HepG2 (cell line): ENCODE measurements at regions not wholly inside any gene's neighbourhood (a gene's known extent, or its start where the extent isn't known, plus 50 kb on each side); places are given as distances from the start of the nearest gene placed in this dataset.

ENCODE experiments used
- ATAC-seq: fragments of 200-7000 bp; cut with Tn5 transposase; 3 replicates; pipeline ENCODE4 v1.9.1; 2020; ENCODE audit warnings: mild to moderate bottlenecking, moderate library complexity
- BruUV-seq: library from RNA; stranded (reverse); fragments of 400-500 nt; replicated peaks from 2 replicates; lab custom pipeline; 2021; lab: Mats Ljungman, UMichigan
- CTCF ChIA-PET: fragments of 300-600 bp; formaldehyde crosslinking; extraction: SDS; loops from one replicate; lab custom pipeline; 2021; ENCODE audit warnings: low total read pairs, inconsistent platforms, low intra/inter-chr PET ratio; lab: Yijun Ruan, JAX
- POLR2A ChIA-PET: fragments of 350-600 bp; sonication (Branson Sonifier 250); formaldehyde crosslinking; loops from one replicate; lab custom pipeline; 2020; ENCODE audit warnings: antibody characterized with exemption, inconsistent platforms; lab: Yijun Ruan, JAX
- DNase-seq: peaks from one replicate; pipeline ENCODE4 v3.0.0-alpha.2; 2015; ENCODE audit warnings: low spot score
- FAIRE-seq: peaks from 3 replicates; lab custom pipeline; 2011; peaks lifted over from hg19 to GRCh38; lab: Jason Lieb, UNC
- H2AFZ ChIP-seq: one replicate; pipeline ENCODE4 v1.6.1; 2011; ENCODE audit warnings: low read length, inconsistent platforms
- H3K27ac ChIP-seq: fragments of 300-600 bp; 3 replicates; pipeline ENCODE4 v1.8.0; 2011; ENCODE audit warnings: mixed run types, mild to moderate bottlenecking, mixed read lengths, low read length, inconsistent platforms; ENCODE audit not compliant: insufficient read depth; ENCODE audit errors: extremely low read length
- H3K27me3 ChIP-seq, 2 experiments: fragments of 200-600 bp in 1 of 2; 2 replicates in 1 of 2; 3 replicates in 1 of 2; pipeline versions ENCODE4 v1.6.0 to v1.8.0; 2011; ENCODE audit warnings: low read length in 2 of 2, mild to moderate bottlenecking in 2 of 2, moderate library complexity in 2 of 2, inconsistent platforms in 1 of 2; ENCODE audit not compliant: insufficient read depth in 2 of 2, control insufficient read depth in 1 of 2
- H3K36me3 ChIP-seq, 2 experiments: fragments of 200-600 bp in 1 of 2; replicated peaks in 1 of 2; 2 replicates in 1 of 2; 3 replicates in 1 of 2; pipeline versions ENCODE4 v1.5.1 to v1.8.0; 2011; ENCODE audit warnings: low read length in 2 of 2, inconsistent platforms in 1 of 2; ENCODE audit not compliant: insufficient read depth in 2 of 2, control insufficient read depth in 1 of 2
- H3K4me1 ChIP-seq: 2 replicates; pipeline ENCODE4 v1.5.1; 2012; ENCODE audit warnings: low read length, inconsistent platforms; ENCODE audit not compliant: insufficient read depth
- H3K4me2 ChIP-seq: 2 replicates; pipeline ENCODE4 v1.6.0; 2011; ENCODE audit warnings: low read depth, low read length, inconsistent platforms
- H3K4me3 ChIP-seq, 3 experiments: fragments of 200-600 bp in 1 of 3; sonication (generic), shearing (Covaris generic) in 1 of 3; replicated peaks in 1 of 3; 2 replicates each; pipeline ENCODE4 v1.5.1; 2011 to 2016; ENCODE audit warnings: low read length in 3 of 3, inconsistent platforms in 2 of 3, low read depth in 2 of 3, mild to moderate bottlenecking in 2 of 3, control low read depth in 1 of 3, mixed read lengths in 1 of 3; ENCODE audit not compliant: insufficient read depth in 1 of 3
- H3K79me2 ChIP-seq: one replicate; pipeline ENCODE4 v1.6.1; 2011; ENCODE audit warnings: low read length, inconsistent platforms; ENCODE audit not compliant: insufficient read depth
- H3K9ac ChIP-seq: 2 replicates; pipeline ENCODE4 v1.6.0; 2011; ENCODE audit warnings: mild to moderate bottlenecking, low read depth, low read length, inconsistent platforms; ENCODE audit not compliant: insufficient read depth
- H3K9me3 ChIP-seq: 2 replicates; pipeline ENCODE4 v1.5.1; 2012; ENCODE audit warnings: mild to moderate bottlenecking, low read length
- H4K20me1 ChIP-seq: 2 replicates; pipeline ENCODE4 v1.6.0; 2011; ENCODE audit warnings: inconsistent platforms, mild to moderate bottlenecking, low read length, moderate library complexity; ENCODE audit not compliant: insufficient read depth
- AGO1 ChIP-seq: fragments of 200-400 bp; formaldehyde crosslinking; IDR thresholded peaks from 2 replicates; pipeline ENCODE4 v1.6.1; 2017; ENCODE audit warnings: mild to moderate bottlenecking, low read depth, low read length, moderate library complexity; ENCODE audit not compliant: poor library complexity, severe bottlenecking
- CEBPG ChIP-seq: IDR thresholded peaks from 2 replicates; pipeline ENCODE4 v1.6.1; 2016
- DZIP1 ChIP-seq: sonication (generic); formaldehyde crosslinking; IDR thresholded peaks from 2 replicates; pipeline ENCODE4 v1.5.0; 2020; ENCODE audit warnings: mild to moderate bottlenecking, missing genetic modification reagents
- GRHL1 ChIP-seq: sonication (generic); formaldehyde crosslinking; conservative IDR thresholded peaks from 2 replicates; pipeline ENCODE4 v1.8.0; 2022; ENCODE audit warnings: missing genetic modification reagents
- KDM5A ChIP-seq: fragments of 200-600 bp; sonication (generic); IDR thresholded peaks from 2 replicates; pipeline ENCODE4 v1.7.0; 2018; ENCODE audit warnings: antibody characterized with exemption, mild to moderate bottlenecking, low read length, borderline replicate concordance
- MIER3 ChIP-seq: IDR thresholded peaks from 2 replicates; pipeline ENCODE4 v1.6.1; 2016; ENCODE audit warnings: missing compliant biosample characterization, borderline replicate concordance
- MXD1 ChIP-seq: sonication (generic); formaldehyde crosslinking; IDR thresholded peaks from 2 replicates; pipeline ENCODE4 v1.4.0; 2020; ENCODE audit warnings: mild to moderate bottlenecking, missing genetic modification reagents
- RORA ChIP-seq: sonication (generic); formaldehyde crosslinking; IDR thresholded peaks from 2 replicates; pipeline ENCODE4 v1.5.0; 2020; ENCODE audit warnings: mild to moderate bottlenecking, missing genetic modification reagents, moderate library complexity
- ZNF138 ChIP-seq: sonication (generic); formaldehyde crosslinking; IDR thresholded peaks from 2 replicates; pipeline ENCODE4 v1.5.0; 2020; ENCODE audit warnings: mild to moderate bottlenecking, low read depth, missing genetic modification reagents
- ZNF580 ChIP-seq: IDR thresholded peaks from 2 replicates; pipeline ENCODE4 v1.6.1; 2016; ENCODE audit warnings: low read depth, borderline replicate concordance
- ZNF7 ChIP-seq: IDR thresholded peaks from 2 replicates; pipeline ENCODE4 v1.6.1; 2016; ENCODE audit warnings: missing biosample characterization, missing genetic modification reagents
- ZNF770 ChIP-seq: sonication (generic); formaldehyde crosslinking; IDR thresholded peaks from 2 replicates; pipeline ENCODE4 v1.5.0; 2020; ENCODE audit warnings: mild to moderate bottlenecking, missing genetic modification reagents
- ZNF781 ChIP-seq: sonication (generic); formaldehyde crosslinking; IDR thresholded peaks from 2 replicates; pipeline ENCODE4 v1.5.1; 2020; ENCODE audit warnings: borderline replicate concordance, mild to moderate bottlenecking, missing genetic modification reagents; ENCODE audit errors: not compliant biosample characterization
- ZSCAN30 ChIP-seq: sonication (generic); formaldehyde crosslinking; IDR thresholded peaks from 2 replicates; pipeline ENCODE4 v1.5.0; 2020; ENCODE audit warnings: mild to moderate bottlenecking, missing genetic modification reagents
- WGBS: methylation state at CpG from one replicate; pipeline ENCODE4 v1.1.6; 2017; ENCODE audit warnings: low lambda C conversion rate; 5-methylcytosine and 5-hydroxymethylcytosine counted together
- in situ Hi-C: cut with HindIII; loops from 2 replicates; pipeline ENCODE4 v1.10.0; 2017; ENCODE audit warnings: low pct_unique_long_range_greater_than_20kb; ENCODE audit not compliant: extremely low pct_ligation_motif_present
- intact Hi-C: fragments of 100-400 bp; cut with micrococcal nuclease; formaldehyde crosslinking; loops from one replicate; pipeline ENCODE4 v1.10.0; 2022; ENCODE audit not compliant: unreplicated experiment
- TF ChIP-seq, protein P1 (sequence below): fragments of 450-650 bp; IDR thresholded peaks from 2 replicates; pipeline ENCODE4 v1.6.1; 2017
- TF ChIP-seq, protein P2 (sequence below): IDR thresholded peaks from 2 replicates; pipeline ENCODE4 v1.6.1; 2012; ENCODE audit warnings: inconsistent platforms

DNA sequence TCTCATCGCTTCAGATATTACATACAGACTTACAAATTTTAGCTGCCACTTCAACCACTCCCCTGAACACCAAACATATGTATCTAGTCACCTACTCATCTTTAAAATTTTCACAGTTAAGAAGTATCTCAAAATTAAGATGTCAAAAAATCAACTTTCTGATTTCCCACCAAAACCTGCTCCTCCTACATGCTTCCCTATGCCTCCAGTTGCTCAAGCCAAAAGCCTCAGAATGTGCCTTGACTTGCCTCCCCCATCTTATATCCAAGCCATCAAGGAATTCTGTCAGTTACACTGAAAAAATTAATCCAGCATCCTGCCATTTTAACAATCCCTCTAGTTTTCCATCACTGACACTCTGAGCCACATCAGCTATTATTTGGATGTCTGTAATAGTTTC, 85.0 kb downstream of the SPRY2 start:
- FAIRE-seq (no peak), ATAC-seq (no peak), DNase-seq (no peak)
- Histone ChIP-seq H3K4me3 (no peak overlapping the region), H3K4me2 (no peak overlapping the region), H3K9me3 (no peaks in the 10 kb centered on the region), H4K20me1 (no peaks in the 10 kb centered on the region), H3K4me1 (no peaks in the 10 kb centered on the region), H3K9ac (no peak overlapping the region), H3K36me3 (no peaks in the 10 kb centered on the region), H3K27me3 (no peaks in the 10 kb centered on the region), H2AFZ (no peak overlapping the region), H3K27ac (no peak overlapping the region), H3K79me2 (no peaks in the 10 kb centered on the region)
- intact Hi-C loops (no loop called here), in situ Hi-C loops (no loop called here)
- WGBS: 9% methylated on average over 1 of the region's 1 CpG
- ChIA-PET CTCF (no interaction called here), POLR2A (no interaction called here)
- no TSS peak for BruUV-seq
- no peak for TF ChIP-seq ZNF781 (CRISPR knock-in tag)
- no peak for TF ChIP-seq ZNF770 (CRISPR knock-in tag)
- no peak for TF ChIP-seq MXD1 (CRISPR knock-in tag)
- TF ChIP-seq ZNF7 (CRISPR knock-in tag): no peak
- TF ChIP-seq KDM5A: no peak
- no peak for TF ChIP-seq RORA
- no peak for TF ChIP-seq CEBPG (CRISPR knock-in tag)
- TF ChIP-seq, protein P1, sequence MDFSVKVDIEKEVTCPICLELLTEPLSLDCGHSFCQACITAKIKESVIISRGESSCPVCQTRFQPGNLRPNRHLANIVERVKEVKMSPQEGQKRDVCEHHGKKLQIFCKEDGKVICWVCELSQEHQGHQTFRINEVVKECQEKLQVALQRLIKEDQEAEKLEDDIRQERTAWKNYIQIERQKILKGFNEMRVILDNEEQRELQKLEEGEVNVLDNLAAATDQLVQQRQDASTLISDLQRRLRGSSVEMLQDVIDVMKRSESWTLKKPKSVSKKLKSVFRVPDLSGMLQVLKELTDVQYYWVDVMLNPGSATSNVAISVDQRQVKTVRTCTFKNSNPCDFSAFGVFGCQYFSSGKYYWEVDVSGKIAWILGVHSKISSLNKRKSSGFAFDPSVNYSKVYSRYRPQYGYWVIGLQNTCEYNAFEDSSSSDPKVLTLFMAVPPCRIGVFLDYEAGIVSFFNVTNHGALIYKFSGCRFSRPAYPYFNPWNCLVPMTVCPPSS: no peak
- TF ChIP-seq, protein P2, sequence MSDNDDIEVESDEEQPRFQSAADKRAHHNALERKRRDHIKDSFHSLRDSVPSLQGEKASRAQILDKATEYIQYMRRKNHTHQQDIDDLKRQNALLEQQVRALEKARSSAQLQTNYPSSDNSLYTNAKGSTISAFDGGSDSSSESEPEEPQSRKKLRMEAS: no peak
- no peak for TF ChIP-seq MIER3
- TF ChIP-seq DZIP1 (CRISPR knock-in tag): no peak
- TF ChIP-seq ZSCAN30 (CRISPR knock-in tag): no peak
- no peak for TF ChIP-seq ZNF580 (CRISPR knock-in tag)
- TF ChIP-seq ZNF138 (CRISPR knock-in tag): no peak
- no peak for TF ChIP-seq GRHL1 (CRISPR knock-in tag)
- TF ChIP-seq AGO1: no peak
